Ishikawa (cell line): ENCODE measurements at regions not wholly inside any gene's neighbourhood (a gene's known extent, or its start where the extent isn't known, plus 50 kb on each side); places are given as distances from the start of the nearest gene placed in this dataset.

Source experiments
- CREB1 ChIP-seq: IDR thresholded peaks from 2 replicates; pipeline ENCODE4 v1.6.1; 2012; ENCODE audit warnings: low read depth
- EGR1 ChIP-seq: IDR thresholded peaks from 2 replicates; pipeline ENCODE4 v1.6.1; 2012
- EP300 ChIP-seq: IDR thresholded peaks from 2 replicates; pipeline ENCODE4 v1.6.1; 2012; ENCODE audit warnings: borderline replicate concordance
- FOXM1 ChIP-seq: IDR thresholded peaks from 2 replicates; pipeline ENCODE4 v1.6.1; 2012; ENCODE audit warnings: low read depth, borderline replicate concordance
- MAX ChIP-seq: IDR thresholded peaks from 2 replicates; pipeline ENCODE4 v1.6.1; 2012
- NFIC ChIP-seq: IDR thresholded peaks from 2 replicates; pipeline ENCODE4 v1.6.1; 2012
- RAD21 ChIP-seq: IDR thresholded peaks from 2 replicates; pipeline ENCODE4 v1.6.1; 2012; ENCODE audit warnings: low read depth
- TEAD4 ChIP-seq: IDR thresholded peaks from 2 replicates; pipeline ENCODE4 v1.6.1; 2012
- YY1 ChIP-seq: IDR thresholded peaks from 2 replicates; pipeline ENCODE4 v1.6.1; 2012; ENCODE audit warnings: low read depth
- ZBTB7A ChIP-seq: IDR thresholded peaks from 2 replicates; pipeline ENCODE4 v1.6.1; 2012; ENCODE audit warnings: low read depth
- TF ChIP-seq, protein P1 (sequence below): IDR thresholded peaks from 2 replicates; pipeline ENCODE4 v1.6.1; 2012

DNA sequence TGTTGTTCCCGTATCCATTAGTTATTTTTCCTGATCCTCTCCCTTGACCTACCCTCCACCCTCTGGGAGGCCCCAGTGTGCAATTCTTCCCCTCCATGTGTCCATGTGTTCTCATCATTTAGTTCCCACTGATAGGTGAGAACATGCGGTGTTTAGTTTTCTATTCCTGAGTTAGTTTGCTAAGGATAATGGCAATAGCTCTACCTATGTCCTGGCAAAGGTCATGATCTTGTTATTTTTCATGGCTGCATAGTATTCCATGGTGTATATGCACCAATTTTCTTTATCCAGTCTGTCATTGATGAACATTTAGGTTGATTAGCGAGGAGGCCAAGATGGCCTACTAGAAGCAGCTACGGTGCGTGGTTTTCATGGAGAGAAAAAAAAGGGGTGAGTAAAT lies 714.1 kb downstream of the STIM2 start:
- TF ChIP-seq EP300 (no peak), YY1 (no peak), ZBTB7A (no peak), RAD21 (no peak), FOXM1 (no peak), EGR1 (no peak), CREB1 (no peak), NFIC (no peak), MAX (no peak), TEAD4 (no peak)
- TF ChIP-seq, protein P1, sequence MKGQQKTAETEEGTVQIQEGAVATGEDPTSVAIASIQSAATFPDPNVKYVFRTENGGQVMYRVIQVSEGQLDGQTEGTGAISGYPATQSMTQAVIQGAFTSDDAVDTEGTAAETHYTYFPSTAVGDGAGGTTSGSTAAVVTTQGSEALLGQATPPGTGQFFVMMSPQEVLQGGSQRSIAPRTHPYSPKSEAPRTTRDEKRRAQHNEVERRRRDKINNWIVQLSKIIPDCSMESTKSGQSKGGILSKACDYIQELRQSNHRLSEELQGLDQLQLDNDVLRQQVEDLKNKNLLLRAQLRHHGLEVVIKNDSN = no peak
